ENCODE measurements at regions not wholly inside any gene's neighbourhood (a gene's known extent, or its start where the extent isn't known, plus 50 kb on each side); places are given as distances from the start of the nearest gene placed in this dataset.
"Not testable (repeated sequence)": the region's sequence is repeated elsewhere in the genome, so short reads cannot be mapped to it uniquely, and the experiment has no call there.

DNA sequence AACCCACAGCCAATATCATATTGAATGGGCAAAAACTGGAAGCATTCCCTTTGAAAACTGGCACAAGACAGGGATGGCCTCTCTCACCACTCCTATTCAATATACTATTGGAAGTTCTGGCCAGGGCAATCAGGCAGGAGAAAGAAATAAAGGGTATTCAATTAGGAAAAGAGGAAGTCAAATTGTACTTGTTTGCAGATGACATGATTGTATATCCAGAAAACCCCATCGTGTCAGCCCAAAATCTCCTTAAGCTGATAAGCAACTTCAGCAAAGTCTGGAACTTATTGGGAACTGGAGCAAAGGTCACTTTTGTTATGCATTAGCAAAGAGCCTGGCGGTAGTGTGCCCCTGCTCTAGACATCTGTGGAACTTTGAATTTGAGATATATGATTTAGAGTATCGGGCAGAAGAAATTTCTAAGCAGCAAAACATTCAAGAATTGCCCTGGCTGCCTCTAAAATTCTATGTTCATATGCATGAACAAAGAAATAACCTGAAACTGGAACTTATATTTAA is 53.4 kb upstream of the PSMA1 start:
- DNase-seq (ENCODE audit: low read depth) = not testable (repeated sequence)

DNA sequence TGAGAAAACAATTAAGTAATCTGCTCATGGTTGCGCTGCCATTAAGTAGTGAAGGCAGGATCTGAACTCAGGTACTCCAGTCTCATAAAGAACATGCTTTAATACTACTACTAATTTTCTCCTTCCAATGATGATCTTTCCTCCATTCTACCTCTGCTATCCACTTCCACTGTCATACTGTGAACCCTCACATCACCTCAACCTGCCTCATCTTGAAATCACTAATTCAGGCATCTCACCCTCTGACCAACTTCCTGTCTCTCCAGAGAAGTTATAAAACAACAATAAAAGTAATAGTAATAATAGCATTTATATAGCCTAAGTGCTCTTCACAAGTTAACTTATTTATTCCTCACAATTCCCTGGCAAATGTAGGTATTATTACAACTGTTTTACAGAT is 57.1 kb upstream of the PSMA1 start:
- no peak for DNase-seq (ENCODE audit: low read depth)

DNA sequence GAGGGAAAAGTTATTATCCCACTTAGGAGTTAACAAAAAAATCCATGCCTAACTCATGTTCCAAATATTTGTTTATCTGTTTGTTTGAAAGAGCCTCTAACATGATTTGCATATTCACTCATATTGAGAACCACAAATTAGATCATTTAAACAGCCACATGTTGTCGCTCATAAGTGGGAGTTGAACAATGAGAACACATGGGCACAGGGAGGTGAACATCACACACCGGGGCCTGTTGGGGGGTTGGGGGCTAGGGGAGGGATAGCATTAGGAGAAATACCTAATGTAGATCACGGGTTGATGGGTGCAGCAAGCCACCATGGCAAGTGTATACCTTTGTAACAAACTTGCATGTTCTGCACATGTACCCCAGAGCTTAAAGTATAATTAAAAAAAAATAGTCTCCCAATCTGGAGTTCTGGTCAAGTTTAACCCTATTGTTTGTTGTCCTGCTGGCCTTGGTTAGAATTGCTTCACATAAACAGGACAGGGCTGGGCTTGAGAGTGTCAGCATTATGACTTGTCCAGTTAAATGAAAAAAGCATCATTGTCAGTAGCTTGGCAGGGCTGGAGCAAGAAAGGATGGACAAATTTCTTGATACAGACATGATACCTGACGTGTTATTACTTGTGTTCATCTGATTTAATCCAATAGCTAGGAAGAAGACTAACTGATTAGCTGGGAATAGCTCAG is 57.8 kb upstream of the PSMA1 start:
- DNase-seq (ENCODE audit: low read depth) = no peak

DNA sequence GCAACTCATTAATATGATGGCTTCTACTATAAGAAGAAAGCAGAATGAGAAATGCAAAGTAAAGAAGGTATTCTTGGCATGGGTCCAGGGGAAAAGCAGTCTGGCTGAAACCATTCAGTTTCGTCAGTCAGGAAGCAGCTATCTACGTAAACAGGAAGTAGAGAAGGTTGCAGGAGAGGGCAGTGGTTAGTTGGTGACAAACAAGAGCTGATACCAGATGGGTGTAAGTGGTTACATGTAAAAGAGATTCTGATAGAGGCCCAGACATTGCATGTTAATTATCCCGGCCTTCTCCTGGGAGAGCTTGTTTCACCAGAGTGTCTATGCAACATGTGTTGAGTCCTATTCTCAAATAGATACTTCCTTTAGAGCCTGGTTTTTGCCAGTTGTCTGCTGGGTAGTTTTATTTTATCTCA is 58.4 kb upstream of the PSMA1 start:
- DNase-seq (ENCODE audit: low read depth) = peak; percentile 5

DNA sequence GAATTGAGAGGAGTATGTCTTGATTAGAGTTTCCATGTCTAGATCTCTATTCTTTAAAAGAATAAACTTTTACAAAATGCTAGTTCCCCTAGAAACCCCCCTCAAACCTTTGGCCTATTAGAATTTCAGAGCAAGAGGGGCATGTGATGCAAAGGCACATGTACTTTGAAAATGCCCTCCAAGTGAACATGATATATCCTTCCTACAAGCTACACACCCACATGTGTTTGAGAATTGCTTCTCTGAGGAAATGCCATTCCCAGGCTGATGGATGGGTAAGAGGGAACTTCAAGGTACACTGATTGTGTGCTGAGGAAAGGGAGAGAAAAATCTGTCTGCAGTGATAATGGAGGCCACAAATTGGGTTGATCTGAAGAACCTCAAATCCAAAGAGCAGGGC is 59.5 kb upstream of the PSMA1 start:
- DNase-seq (ENCODE audit: low read depth) = no peak

DNA sequence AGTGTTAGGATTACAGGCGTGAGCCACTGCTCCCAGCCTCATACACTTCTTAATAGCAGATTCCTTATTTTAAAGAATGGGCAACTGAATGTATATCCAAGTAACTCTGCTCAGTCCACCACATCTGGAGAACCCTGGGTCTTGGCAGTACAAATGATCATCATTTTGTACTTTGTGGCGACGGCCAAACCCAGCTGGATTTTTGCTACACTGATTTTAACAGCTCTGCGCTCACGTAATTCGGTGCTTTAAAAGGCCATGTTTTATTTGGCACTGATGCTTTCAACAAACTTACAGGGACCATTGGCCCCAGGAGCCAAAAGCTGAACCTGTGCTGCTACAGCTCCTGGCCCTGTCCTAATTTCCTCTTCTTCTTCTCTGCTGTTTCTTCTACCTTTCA is 60.8 kb upstream of the PDE3B start:
- no peak for DNase-seq (ENCODE audit: low read depth)

DNA sequence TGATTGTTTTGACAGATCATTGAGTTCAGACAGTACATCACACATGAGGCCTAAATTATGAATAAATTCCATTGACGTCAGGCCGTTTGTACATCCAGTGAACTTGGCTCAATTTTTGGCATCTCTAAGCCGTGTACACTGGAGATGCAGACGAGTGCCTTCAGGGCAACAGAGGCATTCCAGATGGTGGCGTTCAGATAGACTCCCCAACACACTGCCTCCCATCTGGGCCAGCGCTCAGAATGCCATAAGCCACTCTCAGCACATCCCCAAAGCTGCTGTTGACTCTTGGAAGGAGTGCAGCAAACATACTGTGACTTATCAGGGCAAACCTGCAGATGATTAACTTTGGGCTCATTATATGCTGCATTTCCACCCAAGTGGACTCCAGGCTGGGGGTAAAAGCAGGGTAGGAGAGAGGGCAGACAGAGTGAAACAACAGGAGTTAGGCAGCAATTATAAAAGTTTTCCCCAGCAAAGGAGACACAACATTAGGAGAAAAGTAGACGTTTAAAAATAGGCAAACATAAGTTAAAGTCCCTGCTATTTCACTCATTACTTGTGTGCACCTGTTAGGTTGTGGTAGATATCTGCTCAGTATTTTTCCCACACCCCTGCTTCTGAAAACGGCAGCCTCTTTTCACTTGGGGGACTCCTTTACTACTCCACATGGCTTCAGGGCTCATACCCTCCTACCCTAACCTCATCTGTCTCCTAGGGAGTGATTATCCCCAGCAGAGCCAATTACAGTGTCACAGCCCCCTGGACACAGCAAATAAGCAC is 60.2 kb upstream of the PDE3B start:
- no peak for DNase-seq (ENCODE audit: low read depth)

DNA sequence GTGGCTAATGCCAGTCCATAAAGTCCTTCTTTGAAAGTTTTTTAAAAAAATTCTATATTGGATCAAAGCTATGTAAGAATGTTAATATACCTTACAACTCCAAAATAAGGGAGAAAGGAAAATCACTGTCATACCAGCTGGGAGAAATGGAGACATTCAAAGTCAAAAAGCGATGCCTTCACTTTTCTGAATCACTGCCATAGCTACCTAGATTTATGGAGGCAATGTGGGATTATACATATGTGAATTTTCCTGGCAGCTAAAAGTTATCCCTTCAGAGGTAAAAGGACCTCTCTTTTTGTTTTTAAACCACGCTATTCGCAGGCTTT is 59.6 kb upstream of the PDE3B start:
- no peak for DNase-seq (ENCODE audit: low read depth)

DNA sequence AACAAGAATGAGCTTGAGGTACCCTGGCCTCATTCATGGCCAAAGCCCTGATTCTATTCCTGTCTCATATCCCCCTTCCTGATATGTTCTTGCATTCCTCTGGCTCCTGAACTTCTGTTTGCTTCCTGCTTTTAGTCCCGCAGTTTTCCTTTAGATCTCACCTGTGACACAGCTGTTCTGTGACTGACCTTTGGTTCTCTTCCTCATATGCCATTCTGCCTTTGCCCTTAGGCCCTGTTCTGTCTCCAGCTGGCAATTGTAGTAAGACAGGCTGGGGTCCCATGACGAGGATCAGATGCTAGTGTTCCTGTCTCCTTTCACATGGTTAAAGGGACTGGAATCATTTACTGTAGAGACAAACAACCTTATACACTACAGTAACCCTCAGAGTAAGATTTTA is 59.0 kb upstream of the PDE3B start:
- no peak for DNase-seq (ENCODE audit: low read depth)

DNA sequence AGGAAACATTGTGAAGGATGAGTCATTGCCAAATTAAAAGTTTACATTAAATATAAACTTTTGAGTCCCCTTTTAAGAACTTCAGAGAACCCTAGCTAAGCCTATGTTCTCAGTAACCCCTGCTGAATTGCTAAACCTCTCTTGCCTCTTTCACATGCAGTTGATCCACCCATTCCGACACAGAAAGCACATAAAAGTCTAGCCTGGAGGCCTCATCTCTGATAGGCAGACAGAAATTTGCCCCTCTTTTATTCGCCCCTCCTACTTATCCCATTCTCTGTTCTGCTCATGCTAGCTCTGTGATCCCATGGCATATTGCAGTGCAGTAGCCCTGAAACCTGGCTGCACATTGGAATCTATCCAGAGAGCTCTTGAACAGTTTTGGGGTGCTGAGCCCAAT is 58.2 kb upstream of the PDE3B start:
- DNase-seq (ENCODE audit: low read depth) = no peak

DNA sequence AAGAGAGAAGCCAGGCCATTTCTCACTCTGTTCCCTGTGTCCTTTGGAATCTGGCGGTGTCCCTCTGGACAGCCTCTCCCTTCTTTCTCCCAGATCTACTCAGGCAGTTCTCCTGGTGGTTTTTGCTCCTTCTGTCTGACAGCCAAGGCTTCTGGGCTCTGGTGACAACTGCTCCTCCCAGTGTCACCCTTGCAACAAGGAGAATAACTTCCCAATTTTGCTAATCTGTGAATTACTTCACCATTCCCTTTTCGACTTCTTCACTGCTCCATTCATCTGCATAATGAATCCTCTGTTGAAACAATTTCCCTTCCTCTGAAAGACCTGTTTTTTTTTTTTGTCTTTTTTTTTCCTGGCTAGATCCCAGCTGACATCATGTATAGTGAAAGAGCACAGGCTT is 56.3 kb upstream of the PDE3B start:
- no peak for DNase-seq (ENCODE audit: low read depth)

DNA sequence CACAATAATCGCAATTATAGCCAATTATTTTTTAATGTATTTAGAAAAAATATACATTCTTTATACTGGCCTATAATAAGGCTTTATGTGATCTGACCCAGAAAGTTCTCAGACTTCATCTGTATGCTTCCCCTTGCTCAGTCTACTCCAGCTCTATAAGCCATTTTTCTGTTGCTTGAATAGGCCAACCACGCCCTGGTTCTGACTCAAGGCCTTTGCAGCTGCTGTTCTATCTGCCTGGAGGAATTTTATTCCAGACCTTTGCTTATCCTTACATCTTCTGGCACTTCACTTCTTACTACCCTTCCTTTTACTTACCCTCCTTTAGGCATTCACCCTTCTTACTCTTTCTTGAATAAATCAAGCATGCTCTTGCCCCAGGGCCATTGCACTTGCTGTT is 54.9 kb upstream of the PDE3B start:
- DNase-seq (ENCODE audit: low read depth) = no peak

DNA sequence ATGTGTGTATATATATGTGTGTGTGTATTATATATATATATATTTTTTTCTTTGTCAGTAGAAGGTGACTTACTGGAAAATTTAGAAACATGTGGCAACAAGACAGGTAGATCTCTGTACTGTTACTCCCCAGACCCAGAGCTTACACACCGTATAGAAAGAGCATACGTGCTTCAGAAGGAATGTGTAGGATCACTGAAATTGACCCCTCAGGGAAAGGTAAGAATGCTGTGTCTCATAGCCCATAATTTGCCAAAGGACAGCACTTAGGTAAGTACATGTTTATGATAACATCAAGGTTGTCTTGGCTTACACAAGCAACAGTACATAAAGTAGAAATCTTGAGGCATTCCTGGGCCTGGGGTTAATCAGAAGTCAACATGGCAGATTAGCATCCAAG is 54.2 kb upstream of the PDE3B start:
- DNase-seq (ENCODE audit: low read depth) = no peak

DNA sequence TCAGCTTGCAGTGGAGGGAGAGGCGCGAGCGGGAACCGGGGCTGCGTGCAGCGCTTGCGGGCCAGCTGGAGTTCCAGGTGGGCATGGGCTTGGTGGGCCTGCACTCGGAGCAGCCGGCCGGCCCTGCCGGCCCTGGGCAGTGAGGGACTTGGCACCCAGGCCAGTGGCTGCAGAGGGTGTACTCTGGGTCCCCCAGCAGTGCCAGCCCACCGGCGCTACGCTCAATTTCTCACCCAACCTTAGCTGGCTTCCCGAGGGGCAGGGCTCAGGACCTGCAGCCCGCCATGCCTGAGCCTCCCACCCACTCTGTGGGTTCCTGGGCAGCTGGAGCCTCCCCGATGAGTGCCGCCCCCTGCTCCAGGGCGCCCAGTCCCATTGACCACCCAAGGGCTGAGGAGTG is 52.6 kb upstream of the PDE3B start:
- not testable (repeated sequence) for DNase-seq (ENCODE audit: low read depth)

DNA sequence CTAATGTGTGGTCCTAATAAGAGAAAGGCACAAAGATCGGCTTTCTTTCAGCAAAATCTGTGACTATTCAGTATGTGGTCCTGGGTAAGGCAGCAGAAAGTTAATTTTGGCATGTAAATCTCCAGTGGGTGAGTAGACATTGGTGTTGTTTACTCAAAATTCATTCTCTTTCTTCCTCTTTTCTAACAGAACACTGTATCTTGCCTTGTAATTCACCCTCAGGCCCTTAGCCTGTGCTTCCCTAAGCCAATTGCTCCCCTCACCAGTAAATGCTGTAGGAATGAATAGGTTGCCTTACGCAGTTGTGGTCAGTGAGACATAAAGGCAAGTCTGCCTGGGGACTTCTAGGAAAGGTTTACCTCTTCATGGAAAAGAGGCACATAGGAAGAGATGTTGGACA is 49.9 kb upstream of the PDE3B start:
- no peak for DNase-seq (ENCODE audit: low read depth)

All from stimulated activated CD8-positive, alpha-beta memory T cell treated with anti-CD3 and anti-CD28 coated beads, Interleukin-4, amount 100 ng/mL, for 24 hours (primary cell).